GM13976 (cell line): ENCODE measurements at regions not wholly inside any gene's neighbourhood (a gene's known extent, or its start where the extent isn't known, plus 50 kb on each side); places are given as distances from the start of the nearest gene placed in this dataset.

Experiments
- DNase-seq: peaks from one replicate; pipeline ENCODE4 v3.0.0; 2012; ENCODE audit warnings: low spot score
- CTCF ChIP-seq: IDR thresholded peaks from 2 replicates; pipeline ENCODE4 v1.5.1; 2012; ENCODE audit warnings: borderline replicate concordance, mild to moderate bottlenecking; ENCODE audit not compliant: insufficient read depth; ENCODE audit errors: extremely low read depth, missing control alignments, control extremely low read depth
- in situ Hi-C: fragments of 300-500 bp; cut with MboI; formaldehyde crosslinking; loops from one replicate; pipeline ENCODE4 v1.12.0; 2022; ENCODE audit warnings: low sequenced_read_pairs, mixed read lengths, inconsistent platforms; ENCODE audit not compliant: unreplicated experiment

GRCh38 chr13:29948791-29949190, 98.4 kb upstream of the UBL3 start:
- DNase-seq = no peak
- in situ Hi-C loops = no loop called here
- no peak for TF ChIP-seq CTCF

GRCh38 chr13:29948244-29948643, 97.8 kb upstream of the UBL3 start:
- in situ Hi-C loops = no loop called here
- DNase-seq = no peak
- no peak for TF ChIP-seq CTCF

GRCh38 chr13:29947839-29948238, 97.4 kb upstream of the UBL3 start:
- no peak for DNase-seq
- in situ Hi-C loops = no loop called here
- TF ChIP-seq CTCF = no peak

GRCh38 chr13:29946093-29946492, 95.7 kb upstream of the UBL3 start:
- in situ Hi-C loops = no loop called here
- no peak for DNase-seq
- no peak for TF ChIP-seq CTCF

GRCh38 chr13:29943686-29944085, 93.3 kb upstream of the UBL3 start:
- no peak for DNase-seq
- in situ Hi-C loops = no loop called here

GRCh38 chr13:29943273-29943672, 92.9 kb upstream of the UBL3 start:
- in situ Hi-C loops = no loop called here
- TF ChIP-seq CTCF = no peak

More at GRCh38 chr13:29943686-29944085, 93.3 kb upstream of the UBL3 start:
- no peak for TF ChIP-seq CTCF

GRCh38 chr13:29940715-29941114, 90.3 kb upstream of the UBL3 start:
- in situ Hi-C loops = no loop called here
- no peak for DNase-seq
- no peak for TF ChIP-seq CTCF

More at GRCh38 chr13:29943273-29943672, 92.9 kb upstream of the UBL3 start:
- DNase-seq = no peak
